ENCODE measurements at regions not wholly inside any gene's neighbourhood (a gene's known extent, or its start where the extent isn't known, plus 50 kb on each side); places are given as distances from the start of the nearest gene placed in this dataset.

- TF ChIP-seq, protein P1, sequence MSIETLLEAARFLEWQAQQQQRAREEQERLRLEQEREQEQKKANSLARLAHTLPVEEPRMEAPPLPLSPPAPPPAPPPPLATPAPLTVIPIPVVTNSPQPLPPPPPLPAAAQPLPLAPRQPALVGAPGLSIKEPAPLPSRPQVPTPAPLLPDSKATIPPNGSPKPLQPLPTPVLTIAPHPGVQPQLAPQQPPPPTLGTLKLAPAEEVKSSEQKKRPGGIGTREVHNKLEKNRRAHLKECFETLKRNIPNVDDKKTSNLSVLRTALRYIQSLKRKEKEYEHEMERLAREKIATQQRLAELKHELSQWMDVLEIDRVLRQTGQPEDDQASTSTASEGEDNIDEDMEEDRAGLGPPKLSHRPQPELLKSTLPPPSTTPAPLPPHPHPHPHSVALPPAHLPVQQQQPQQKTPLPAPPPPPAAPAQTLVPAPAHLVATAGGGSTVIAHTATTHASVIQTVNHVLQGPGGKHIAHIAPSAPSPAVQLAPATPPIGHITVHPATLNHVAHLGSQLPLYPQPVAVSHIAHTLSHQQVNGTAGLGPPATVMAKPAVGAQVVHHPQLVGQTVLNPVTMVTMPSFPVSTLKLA (IDR thresholded peaks at IDR 0.05): peak; percentile 100
- no peak for TF ChIP-seq ZNF503 (CRISPR knock-in tag; IDR thresholded peaks at IDR 0.05)
- 0 out of 2 replicates have a peak, but pooled peaks have one; percentile 54 for TF ChIP-seq SETDB1 (CRISPR knock-in tag; IDR thresholded peaks at IDR 0.05; ENCODE audit: borderline replicate concordance)
- TF ChIP-seq SRSF4 (IDR thresholded peaks at IDR 0.05; ENCODE audit: low read depth, low read length, poor library complexity, severe bottlenecking): no peak
- TF ChIP-seq ZNF766 (CRISPR knock-in tag; IDR thresholded peaks at IDR 0.05; ENCODE audit: borderline replicate concordance): 0 out of 2 replicates have a peak, but pooled peaks have one; percentile 39
- TF ChIP-seq ZNF607 (CRISPR knock-in tag; IDR thresholded peaks at IDR 0.05; ENCODE audit: borderline replicate concordance): 0 out of 2 replicates have a peak, but pooled peaks have one; percentile 30
- TF ChIP-seq, protein P2, sequence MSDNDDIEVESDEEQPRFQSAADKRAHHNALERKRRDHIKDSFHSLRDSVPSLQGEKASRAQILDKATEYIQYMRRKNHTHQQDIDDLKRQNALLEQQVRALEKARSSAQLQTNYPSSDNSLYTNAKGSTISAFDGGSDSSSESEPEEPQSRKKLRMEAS (IDR thresholded peaks at IDR 0.05): peak; percentile 83
- TF ChIP-seq HOXA5 (CRISPR knock-in tag; IDR thresholded peaks at IDR 0.05): no peak
- TF ChIP-seq SALL1 (CRISPR knock-in tag; IDR thresholded peaks at IDR 0.05): peak; percentile 37; the same call in 1 of the 2 replicates
- peak; percentile 66; the same call in 1 of the 2 replicates for TF ChIP-seq TFDP2 (CRISPR knock-in tag; IDR thresholded peaks at IDR 0.05)
- TF ChIP-seq ZNF781 (CRISPR knock-in tag; IDR thresholded peaks at IDR 0.05; ENCODE audit: borderline replicate concordance, not compliant biosample characterization): no peak
- 0 out of 2 replicates have a peak, but pooled peaks have one; percentile 24 for TF ChIP-seq ZMYM4 (CRISPR knock-in tag; IDR thresholded peaks at IDR 0.05)
- TF ChIP-seq SIN3A (IDR thresholded peaks at IDR 0.05; ENCODE audit: borderline replicate concordance, low read depth, low read length): no peak
- no peak for TF ChIP-seq NR2F6 (IDR thresholded peaks at IDR 0.05)
- TF ChIP-seq NR2F6 (CRISPR knock-in tag; IDR thresholded peaks at IDR 0.05): 0 out of 2 replicates have a peak, but pooled peaks have one; percentile 6
- TF ChIP-seq TFDP1 (CRISPR knock-in tag; IDR thresholded peaks at IDR 0.05; ENCODE audit: borderline replicate concordance): peak; percentile 27; the same call in 1 of the 2 replicates
- TF ChIP-seq E2F5 (CRISPR knock-in tag; conservative IDR thresholded peaks at IDR 0.05): no peak
Measured at GRCh38 chr6:165049362-165049761, 260.0 kb downstream of the C6orf118 start (continued).

All from HepG2 (cell line).